ENCODE measurements at regions not wholly inside any gene's neighbourhood (a gene's known extent, or its start where the extent isn't known, plus 50 kb on each side); places are given as distances from the start of the nearest gene placed in this dataset.

- peak; percentile 90 for DNase-seq (ENCODE audit: low read depth)
These were observed 1831.8 kb downstream of the PCDH7 start for GRCh38 chr4:32551943-32552342.

GRCh38 chr4:32560306-32560705 lies 1840.1 kb downstream of the PCDH7 start:
- peak; percentile 56 for DNase-seq (ENCODE audit: low read depth)

GRCh38 chr4:32562010-32562409 lies 1841.8 kb downstream of the PCDH7 start:
- DNase-seq (ENCODE audit: low read depth), result no peak

- DNase-seq (ENCODE audit: low read depth), result no peak
These were observed 1844.5 kb downstream of the PCDH7 start for GRCh38 chr4:32564626-32565025.

DNA sequence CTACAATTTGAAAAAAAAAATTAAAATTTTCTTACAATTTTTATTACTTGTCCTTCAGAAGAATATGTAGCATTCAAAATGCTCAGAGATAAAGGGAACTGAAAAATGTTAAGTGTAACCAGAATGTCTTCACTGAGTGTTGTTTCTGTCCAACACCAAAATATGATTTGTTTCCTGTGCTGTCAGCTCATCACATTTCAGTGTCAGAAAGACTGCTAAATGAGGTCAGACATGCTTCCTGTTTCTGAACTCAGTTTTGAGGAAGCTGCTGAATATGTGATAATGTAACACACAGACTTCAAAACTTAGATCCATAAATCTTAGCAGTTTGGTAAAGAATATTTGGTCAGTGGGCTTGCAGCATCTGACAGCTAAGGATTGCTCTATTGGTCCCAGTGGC lies 1849.7 kb downstream of the PCDH7 start:
- no peak for DNase-seq (ENCODE audit: low read depth)

- no peak for DNase-seq (ENCODE audit: low read depth)
These were observed 1852.2 kb downstream of the PCDH7 start for GRCh38 chr4:32572366-32572765.

- DNase-seq (ENCODE audit: low read depth), result no peak
These were observed 1854.6 kb downstream of the PCDH7 start for GRCh38 chr4:32574803-32575202.

DNA sequence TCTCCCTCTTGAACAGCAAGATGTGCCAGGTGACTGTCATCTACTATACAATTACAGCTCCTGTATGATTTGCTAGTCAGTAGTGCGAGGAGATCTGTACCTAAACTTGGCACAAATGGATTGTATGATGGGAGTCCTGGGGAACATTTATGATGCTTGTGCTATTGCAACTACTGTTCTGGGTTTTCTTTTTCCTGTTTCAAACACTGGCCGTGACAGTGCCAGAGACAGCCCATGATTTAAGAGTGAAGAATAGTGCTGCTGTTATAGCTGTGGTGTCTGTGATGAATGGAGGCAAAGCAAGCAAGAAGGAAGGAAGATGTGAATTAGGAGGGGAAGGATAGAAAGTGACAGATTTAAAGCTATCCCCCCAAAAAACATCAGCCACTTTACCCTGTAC lies 1868.9 kb downstream of the PCDH7 start:
- no peak for DNase-seq (ENCODE audit: low read depth)

- DNase-seq (ENCODE audit: low read depth), result no peak
These were observed 1869.7 kb downstream of the PCDH7 start for GRCh38 chr4:32589853-32590252.

GRCh38 chr4:32597354-32597753 lies 1877.2 kb downstream of the PCDH7 start:
- DNase-seq (ENCODE audit: low read depth), result no peak

DNA sequence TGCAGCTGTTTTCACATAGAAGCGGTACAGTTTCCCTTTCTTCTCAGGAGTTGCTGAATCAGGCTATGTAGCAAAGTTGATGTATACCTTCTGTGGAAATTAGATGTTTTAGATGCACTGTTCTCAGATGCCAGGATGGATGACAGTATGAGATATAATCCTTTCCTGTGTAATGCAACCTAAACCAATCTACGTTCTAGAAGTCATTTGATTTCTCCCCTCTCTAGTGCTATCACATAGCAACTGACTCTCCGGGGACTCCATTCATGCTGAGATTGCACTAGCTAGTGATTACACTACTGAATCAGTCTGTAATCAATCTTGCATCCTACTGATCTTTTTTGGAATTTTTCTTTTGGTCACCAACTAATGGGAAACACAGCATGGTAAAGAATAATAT lies 1881.7 kb downstream of the PCDH7 start:
- DNase-seq (ENCODE audit: low read depth), result no peak

- DNase-seq (ENCODE audit: low read depth), result no peak
These were observed 1887.8 kb downstream of the PCDH7 start for GRCh38 chr4:32607978-32608377.

DNA sequence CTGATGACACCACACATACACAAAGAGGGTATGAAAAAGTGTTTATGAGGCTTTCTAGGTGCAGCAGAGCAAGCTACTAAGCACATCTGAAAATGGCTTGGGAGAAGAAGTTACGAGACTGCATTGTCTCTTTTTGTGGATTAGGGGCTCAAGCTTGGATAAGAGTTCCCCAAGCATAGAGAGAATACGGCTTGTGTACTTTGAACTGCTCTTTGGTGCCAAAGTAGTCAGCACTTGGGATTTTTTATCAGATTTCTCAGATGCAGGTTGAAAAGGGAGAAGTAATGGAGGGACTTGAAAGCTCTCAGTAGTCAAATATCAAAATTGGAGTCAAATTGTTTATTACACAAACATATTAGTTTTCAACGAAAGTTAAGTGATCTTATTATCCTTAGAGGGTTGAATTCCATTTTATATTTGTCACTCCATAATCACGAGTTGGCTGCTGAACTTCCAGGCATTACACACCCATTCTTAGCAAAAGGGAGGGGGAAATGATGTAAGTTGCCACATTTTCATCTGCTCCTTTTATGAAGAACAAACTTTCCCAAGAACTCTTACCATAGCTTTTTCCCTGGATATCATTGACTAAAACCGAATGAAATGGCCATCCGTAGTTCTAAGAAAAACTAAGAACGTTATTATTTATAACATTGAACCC lies 1904.9 kb downstream of the PCDH7 start:
- peak; percentile 9 for DNase-seq (ENCODE audit: low read depth)

DNA sequence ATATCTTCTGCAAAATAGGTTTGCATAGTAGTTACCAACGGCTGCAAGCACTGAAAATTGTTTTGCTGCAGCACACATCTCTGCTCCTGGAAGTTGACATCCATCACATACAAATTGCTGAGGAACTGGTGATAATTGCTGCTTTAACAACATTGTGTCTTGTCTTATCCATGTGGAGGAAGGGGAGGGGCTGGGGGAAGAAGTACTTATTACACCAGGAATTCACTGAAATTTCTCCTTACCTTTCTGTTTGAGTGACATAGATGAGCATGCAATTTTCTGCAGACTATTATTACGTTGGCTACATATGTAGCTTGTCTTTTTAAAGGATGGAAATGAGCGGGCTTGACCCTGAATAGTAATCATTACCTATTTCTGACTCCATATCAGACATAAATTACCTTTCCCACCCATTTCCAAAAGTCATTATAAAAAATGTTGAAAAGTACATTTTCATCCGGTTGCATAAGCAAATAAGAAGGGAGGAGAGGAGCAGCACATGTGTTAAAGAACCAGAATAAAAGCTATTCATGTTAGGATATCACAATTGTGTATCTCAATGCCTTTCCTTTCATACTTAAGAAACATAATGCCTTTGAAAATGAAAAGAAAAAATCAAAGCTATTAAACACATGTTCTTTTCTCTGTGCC lies 1905.6 kb downstream of the PCDH7 start:
- DNase-seq (ENCODE audit: low read depth), result no peak

DNA sequence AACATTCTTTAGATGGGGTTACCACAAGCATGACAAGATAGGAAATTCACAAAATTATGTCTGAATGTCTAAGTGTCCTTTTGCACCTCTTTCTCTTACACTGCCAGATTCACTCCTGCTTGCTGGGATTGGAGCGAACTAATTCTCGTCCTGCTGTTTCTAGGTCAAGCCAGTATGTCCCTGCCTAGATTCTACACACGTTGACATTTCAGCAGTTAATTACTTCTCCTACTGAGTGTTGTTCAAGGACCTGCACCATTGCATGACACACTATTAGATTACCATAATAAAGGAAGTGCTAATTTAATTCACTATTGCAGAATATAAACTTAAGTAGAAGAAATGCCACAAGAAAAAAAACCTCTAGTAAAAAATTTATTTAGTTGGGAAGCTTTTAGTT lies 1911.7 kb downstream of the PCDH7 start:
- no peak for DNase-seq (ENCODE audit: low read depth)

- no peak for DNase-seq (ENCODE audit: low read depth)
These were observed 1913.3 kb downstream of the PCDH7 start for GRCh38 chr4:32633421-32633820.

DNA sequence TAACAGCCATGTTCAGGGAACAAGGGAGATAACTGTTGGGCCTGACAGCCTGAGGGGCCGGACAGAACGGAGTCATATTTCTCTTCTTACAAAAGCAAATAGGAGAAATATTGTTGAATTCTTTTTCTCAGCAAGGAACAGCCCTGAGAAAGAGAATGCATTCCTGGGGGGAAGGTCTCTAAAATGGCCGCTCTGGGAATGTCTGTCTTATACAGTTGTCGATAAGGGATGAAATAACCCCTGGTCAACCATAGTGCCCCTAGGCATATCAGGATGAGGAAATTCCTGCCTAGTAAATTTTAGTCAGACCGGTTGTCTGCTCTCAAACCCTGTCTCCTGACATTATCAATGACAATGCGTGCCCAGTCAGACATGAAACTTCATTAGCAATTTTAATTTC lies 1925.5 kb downstream of the PCDH7 start:
- no peak for DNase-seq (ENCODE audit: low read depth)

- no peak for DNase-seq (ENCODE audit: low read depth)
These were observed 1937.8 kb downstream of the PCDH7 start for GRCh38 chr4:32658019-32658418.

- peak; percentile 6 for DNase-seq (ENCODE audit: low read depth)
These were observed 1941.1 kb downstream of the PCDH7 start for GRCh38 chr4:32661229-32661628.

DNA sequence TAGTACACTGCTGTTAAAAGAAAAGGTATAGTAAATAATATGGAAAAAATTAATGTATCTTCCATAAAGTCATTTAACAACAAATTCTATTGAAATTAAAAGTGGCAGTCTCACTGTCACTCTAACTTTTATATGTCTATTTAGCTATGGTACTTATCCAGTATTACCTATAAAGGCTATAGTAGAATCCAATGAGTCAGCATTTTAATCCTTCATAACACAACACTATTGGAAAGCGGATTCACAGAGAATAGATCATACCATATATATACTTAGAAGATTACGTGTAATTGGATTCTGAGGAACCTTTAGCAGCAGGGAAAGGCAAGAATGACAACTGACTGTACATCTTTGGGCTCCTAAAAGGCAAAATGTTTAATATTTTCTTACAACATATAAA lies 1942.6 kb downstream of the PCDH7 start:
- no peak for DNase-seq (ENCODE audit: low read depth)

GRCh38 chr4:32672359-32672758 lies 1952.2 kb downstream of the PCDH7 start:
- no peak for DNase-seq (ENCODE audit: low read depth)

DNA sequence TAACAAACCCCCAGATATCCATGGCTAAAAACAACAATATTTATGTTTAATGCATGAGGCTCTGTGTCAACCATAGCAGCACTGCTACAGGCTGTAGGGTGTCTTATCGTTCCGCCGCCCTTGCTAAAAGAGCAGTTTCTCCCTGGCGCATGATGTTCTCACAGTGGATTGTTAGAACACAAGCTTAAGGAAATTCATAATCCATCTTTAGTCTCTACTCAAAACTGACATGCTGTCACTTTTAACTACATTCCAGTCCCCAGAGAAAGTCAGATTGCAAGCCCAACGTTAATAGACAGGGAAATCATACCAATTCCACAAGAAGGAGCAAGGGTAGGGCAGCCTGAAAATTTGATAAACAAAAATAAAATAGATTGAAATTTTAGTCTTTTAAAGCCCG lies 1960.8 kb downstream of the PCDH7 start:
- DNase-seq (ENCODE audit: low read depth), result no peak

DNA sequence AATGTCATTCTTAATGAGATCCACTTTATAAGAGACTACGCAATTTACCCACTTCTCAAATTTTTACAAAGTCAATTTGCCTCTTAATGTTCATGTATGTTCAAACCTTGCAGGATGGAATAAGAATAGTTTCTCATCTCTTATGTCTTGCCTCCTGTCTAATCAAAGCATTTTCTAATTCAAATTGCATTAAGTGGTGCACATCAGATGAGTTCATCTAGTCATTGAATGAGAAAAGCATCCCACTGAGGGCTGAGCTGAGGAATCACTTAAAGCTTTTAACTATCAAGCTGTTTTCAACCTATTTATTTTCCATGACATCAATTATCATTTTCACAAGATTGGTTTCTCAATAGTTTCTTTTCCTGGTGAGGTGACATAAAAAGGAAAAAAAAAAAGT lies 1964.0 kb downstream of the PCDH7 start:
- no peak for DNase-seq (ENCODE audit: low read depth)

DNA sequence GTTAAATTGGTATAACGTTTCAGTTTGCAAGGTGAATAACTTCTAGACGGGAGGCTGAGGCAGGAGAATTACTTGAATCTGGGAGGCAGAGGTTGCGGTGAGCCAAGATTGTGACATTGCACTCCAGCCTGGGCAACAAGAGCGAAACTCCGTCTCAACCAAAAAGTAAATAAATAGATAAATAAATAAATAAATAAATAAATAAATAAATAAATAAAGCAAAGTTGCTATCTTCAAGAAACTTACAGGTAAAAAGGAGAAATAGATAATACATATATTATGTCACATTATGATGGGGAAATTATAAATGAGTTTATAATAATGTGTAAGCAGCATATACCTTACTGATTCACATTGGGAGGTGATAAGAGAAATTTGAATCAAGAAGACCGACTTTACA lies 1966.0 kb downstream of the PCDH7 start:
- no peak for DNase-seq (ENCODE audit: low read depth)

Data from renal cortical epithelial cell (primary cell).